A673 (cell line): ENCODE measurements at regions not wholly inside any gene's neighbourhood (a gene's known extent, or its start where the extent isn't known, plus 50 kb on each side); places are given as distances from the start of the nearest gene placed in this dataset.

Experiments used
- BruUV-seq: library from RNA; stranded (reverse); fragments of 400-500 nt; replicated peaks from 2 replicates; lab custom pipeline; 2021; lab: Mats Ljungman, UMichigan
- CTCF ChIA-PET: fragments of 300-600 bp; sonication (Branson Sonifier 250); formaldehyde crosslinking; loops from one replicate; lab custom pipeline; 2022; ENCODE audit warnings: antibody characterized with exemption; lab: Charles Lee
- POLR2A ChIA-PET: fragments of 300-600 bp; sonication (Branson Sonifier 250); formaldehyde crosslinking; loops from one replicate; lab custom pipeline; 2022; ENCODE audit warnings: antibody characterized with exemption; ENCODE audit not compliant: low non-redundant PET; lab: Charles Lee
- DNase-seq: peaks from one replicate; pipeline ENCODE4 v3.0.0-alpha.2; 2015; ENCODE audit warnings: low spot score
- H3K27ac ChIP-seq: fragments of 200-600 bp; sonication (generic); 2 replicates; pipeline ENCODE4 v1.5.1; 2016; ENCODE audit warnings: mixed run types, low read depth, mild to moderate bottlenecking, mixed read lengths, antibody characterized with exemption, low read length; ENCODE audit not compliant: poor library complexity, severe bottlenecking
- H3K27me3 ChIP-seq: fragments of 200-600 bp; sonication (generic); replicated peaks from 2 replicates; pipeline ENCODE4 v1.6.1; 2017; ENCODE audit warnings: mixed run types, low read depth, mild to moderate bottlenecking, mixed read lengths, antibody characterized with exemption, low read length; ENCODE audit not compliant: insufficient read depth, poor library complexity
- H3K36me3 ChIP-seq: fragments of 200-600 bp; sonication (generic); 2 replicates; pipeline ENCODE4 v1.6.1; 2016; ENCODE audit warnings: mixed run types, mild to moderate bottlenecking, mixed read lengths, antibody characterized with exemption, low read length; ENCODE audit not compliant: insufficient read depth, poor library complexity, severe bottlenecking
- H3K4me1 ChIP-seq: fragments of 200-600 bp; sonication (generic); 2 replicates; pipeline ENCODE4 v1.6.1; 2017; ENCODE audit warnings: mixed run types, mild to moderate bottlenecking, mixed read lengths, antibody characterized with exemption, low read length; ENCODE audit not compliant: insufficient read depth, poor library complexity, severe bottlenecking
- H3K4me3 ChIP-seq: fragments of 200-600 bp; sonication (generic); 2 replicates; pipeline ENCODE4 v1.5.1; 2016; ENCODE audit warnings: low read depth, mixed run types, mild to moderate bottlenecking, mixed read lengths, low read length; ENCODE audit not compliant: poor library complexity, severe bottlenecking
- H3K9me3 ChIP-seq: fragments of 200-600 bp; sonication (generic); 2 replicates; pipeline ENCODE4 v1.6.1; 2016; ENCODE audit warnings: mixed run types, low read depth, mild to moderate bottlenecking, mixed read lengths, antibody characterized with exemption, low read length; ENCODE audit not compliant: poor library complexity, severe bottlenecking
- CTCF ChIP-seq: fragments of 300-800, 200-600 bp; sonication (generic); conservative IDR thresholded peaks from 2 replicates; pipeline ENCODE4 v1.5.1; 2017; ENCODE audit warnings: low read depth, mild to moderate bottlenecking, antibody characterized with exemption, low read length, moderate library complexity, mixed read lengths
- EZH2 ChIP-seq: fragments of 200-600 bp; sonication (generic); IDR thresholded peaks from 2 replicates; pipeline ENCODE4 v1.6.1; 2017; ENCODE audit warnings: borderline replicate concordance, low read depth, mild to moderate bottlenecking, mixed read lengths, antibody characterized with exemption, low read length; ENCODE audit not compliant: poor library complexity, severe bottlenecking
- intact Hi-C: fragments of 100-400 bp; cut with micrococcal nuclease; formaldehyde crosslinking; loops from one replicate; pipeline ENCODE4 v1.10.0; 2022; ENCODE audit not compliant: unreplicated experiment

GRCh38 chrX:20402956-20403355 is 136.2 kb upstream of the RPS6KA3 start:
- no peak for DNase-seq
- no peaks in the 10 kb centered on the region for H3K36me3 ChIP-seq
- H3K27me3 ChIP-seq = no peaks in the 10 kb centered on the region
- no peak overlapping the region for H3K4me3 ChIP-seq
- TF ChIP-seq EZH2 (no peak), CTCF (no peak)
- no peak overlapping the region for H3K27ac ChIP-seq
- intact Hi-C loops = no loop called here
- H3K4me1 ChIP-seq = no peaks in the 10 kb centered on the region
- POLR2A ChIA-PET = no interaction called here
- CTCF ChIA-PET = no interaction called here
- no peaks in the 10 kb centered on the region for H3K9me3 ChIP-seq
- no TSS peak for BruUV-seq

GRCh38 chrX:20399728-20400414 is 133.2 kb upstream of the RPS6KA3 start:
- TF ChIP-seq EZH2 (no peak), CTCF (no peak)
- Histone ChIP-seq H3K27me3 (peaks cover 3% of the 10 kb centered on the region), H3K4me1 (no peaks in the 10 kb centered on the region), H3K27ac (no peak overlapping the region), H3K9me3 (no peaks in the 10 kb centered on the region), H3K4me3 (no peak overlapping the region), H3K36me3 (no peaks in the 10 kb centered on the region)
- POLR2A ChIA-PET = no interaction called here
- no TSS peak for BruUV-seq
- no peak for DNase-seq
- intact Hi-C loops = no loop called here
- CTCF ChIA-PET = no interaction called here

- no peaks in the 10 kb centered on the region for H3K9me3 ChIP-seq
- no peaks in the 10 kb centered on the region for H3K36me3 ChIP-seq
- POLR2A ChIA-PET = no interaction called here
- no TSS peak for BruUV-seq
- H3K27me3 ChIP-seq = peaks cover 6% of the 10 kb centered on the region
- H3K4me1 ChIP-seq = no peaks in the 10 kb centered on the region
- CTCF ChIA-PET = no interaction called here
- no peak overlapping the region for H3K27ac ChIP-seq
- intact Hi-C loops = no loop called here
- H3K4me3 ChIP-seq = no peak overlapping the region
- TF ChIP-seq EZH2 (no peak), CTCF (no peak)
- no peak for DNase-seq
These were observed 130.9 kb upstream of the RPS6KA3 start for GRCh38 chrX:20397587-20397986.
